ENCODE measurements at regions not wholly inside any gene's neighbourhood (a gene's known extent, or its start where the extent isn't known, plus 50 kb on each side); places are given as distances from the start of the nearest gene placed in this dataset.
A peak's percentile ranks its signal among the peaks of the same experiment; 100 is the strongest.

DNA sequence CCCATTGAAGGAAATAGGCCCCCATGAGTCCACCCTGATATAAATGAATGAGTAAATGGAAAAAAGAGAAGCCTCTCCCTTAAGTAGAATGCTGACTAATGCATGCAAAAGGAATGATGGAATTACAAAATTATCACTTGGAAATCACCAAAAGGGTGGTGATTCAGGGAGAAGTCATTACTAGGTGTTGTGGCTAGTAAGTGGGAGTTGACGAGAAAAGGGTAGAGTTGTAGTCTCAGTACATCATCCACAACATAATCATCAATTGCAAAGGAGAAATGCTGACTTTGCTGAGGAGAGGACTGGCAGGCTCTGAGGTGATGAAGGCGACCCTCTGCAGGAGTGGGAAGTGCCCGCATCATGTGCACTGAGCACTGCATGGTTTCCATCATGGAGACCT lies 201.5 kb upstream of the S1PR3 start:
- DNase-seq (ENCODE audit: low read depth), result no peak

DNA sequence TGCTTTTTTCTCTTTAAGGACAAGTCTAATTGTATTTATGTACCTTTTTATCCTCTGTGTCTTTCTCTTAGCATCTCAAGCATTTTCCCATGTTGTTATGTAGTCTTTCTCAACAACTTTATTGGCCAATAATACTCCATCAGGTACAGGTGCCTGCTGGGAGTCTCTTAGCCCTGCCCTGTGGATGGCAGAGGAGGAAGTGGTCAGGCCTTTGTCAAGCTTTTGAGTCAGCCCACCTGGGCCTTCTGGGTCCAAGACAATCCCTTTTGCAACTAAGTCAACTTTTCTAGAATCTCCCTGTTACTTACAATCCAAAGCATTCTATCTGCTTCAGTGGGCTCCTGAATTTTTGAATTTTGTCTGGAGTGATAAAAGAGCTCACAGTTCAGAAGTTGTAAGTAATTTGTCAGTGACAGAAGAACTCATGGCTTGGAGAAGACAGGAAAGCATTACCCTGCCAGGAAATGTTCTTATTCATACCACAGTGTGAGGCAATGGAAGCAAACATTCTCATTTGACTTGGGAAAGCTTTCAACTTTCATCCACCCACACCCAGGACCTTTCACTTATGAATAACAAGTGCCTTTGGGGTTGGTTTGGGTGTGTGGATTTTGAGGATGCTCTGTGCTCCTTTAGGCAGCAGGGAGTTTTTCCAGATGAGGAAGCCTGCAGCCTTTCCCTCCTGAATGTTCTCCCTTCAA lies 200.0 kb upstream of the S1PR3 start:
- DNase-seq (ENCODE audit: low read depth), result peak; percentile 41

DNA sequence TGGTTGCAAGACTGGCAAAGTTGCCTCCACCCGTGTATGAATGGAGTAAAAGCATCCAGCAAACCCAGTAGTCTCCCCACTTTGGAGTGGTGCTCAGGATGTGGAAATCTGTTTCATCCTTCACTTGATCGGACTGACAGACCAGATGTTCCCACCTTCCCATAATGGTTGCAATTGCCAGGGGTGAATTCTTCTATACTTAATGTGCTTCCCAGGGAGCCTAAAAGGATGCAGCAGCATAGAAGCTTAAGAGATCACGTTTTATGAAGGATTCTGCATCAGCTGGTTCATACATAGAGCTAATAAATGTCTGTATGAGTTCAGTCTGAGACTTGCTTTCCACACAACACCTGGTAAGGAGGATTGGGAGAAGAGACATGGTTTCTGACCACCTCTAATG lies 198.8 kb upstream of the S1PR3 start:
- no peak for DNase-seq (ENCODE audit: low read depth)

DNA sequence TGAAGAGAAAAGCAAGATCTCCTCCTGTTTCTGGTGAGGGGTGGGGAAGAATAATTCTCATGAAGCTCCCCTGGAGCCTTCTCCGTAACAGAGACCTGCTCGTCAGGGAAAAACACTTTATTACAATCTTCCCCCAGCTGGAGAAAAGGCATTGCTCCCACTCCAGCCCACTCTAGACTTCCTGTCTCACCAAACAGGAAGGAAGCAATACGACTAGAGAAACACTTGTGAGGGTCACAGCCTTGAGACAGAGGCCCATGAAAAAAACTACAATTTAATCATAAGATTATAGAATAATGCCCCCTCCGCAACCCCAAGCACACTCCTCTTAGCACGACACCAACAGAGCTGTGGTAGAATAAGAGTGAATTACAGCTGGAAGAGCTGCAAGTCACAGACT lies 197.2 kb upstream of the S1PR3 start:
- no peak for DNase-seq (ENCODE audit: low read depth)

DNA sequence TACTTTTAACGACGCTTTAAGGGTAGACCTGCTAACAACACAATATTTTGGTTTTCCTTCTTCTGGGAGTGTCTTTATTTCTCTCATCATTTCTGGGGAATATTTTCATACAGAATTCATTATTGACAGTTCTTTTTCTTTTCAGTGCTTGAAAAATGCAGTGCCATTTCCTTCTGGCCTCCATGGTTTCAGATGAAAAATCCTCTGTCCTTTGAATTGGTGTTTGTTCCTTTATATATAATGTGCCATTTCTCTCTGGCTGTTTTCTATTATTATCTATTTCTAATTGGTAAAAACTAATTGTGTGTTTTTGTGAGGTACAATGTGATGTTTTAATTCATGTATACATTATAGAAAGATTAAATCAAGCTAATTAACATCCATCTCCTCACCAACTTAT lies 194.3 kb upstream of the S1PR3 start:
- no peak for DNase-seq (ENCODE audit: low read depth)

DNA sequence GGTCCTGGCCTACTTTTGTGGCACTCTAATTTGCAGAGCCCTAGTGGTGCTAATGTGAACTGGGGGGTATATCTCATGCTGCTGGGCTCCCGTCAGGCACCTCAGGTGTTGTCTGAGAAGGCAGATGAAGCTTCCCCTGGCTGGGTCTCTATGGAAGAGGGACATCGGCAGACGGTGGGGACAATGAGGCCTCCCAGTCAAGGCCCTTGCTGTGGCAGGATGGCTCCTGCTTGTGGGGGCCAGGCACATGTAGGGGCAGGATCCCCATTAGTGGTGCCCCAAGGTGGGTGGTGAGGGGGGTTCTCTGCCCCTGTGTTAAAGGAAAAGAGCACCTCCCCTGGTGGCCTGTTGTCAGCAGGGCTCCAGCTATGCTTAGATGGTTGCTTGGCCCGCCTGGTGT lies 192.8 kb upstream of the S1PR3 start:
- no peak for DNase-seq (ENCODE audit: low read depth)

DNA sequence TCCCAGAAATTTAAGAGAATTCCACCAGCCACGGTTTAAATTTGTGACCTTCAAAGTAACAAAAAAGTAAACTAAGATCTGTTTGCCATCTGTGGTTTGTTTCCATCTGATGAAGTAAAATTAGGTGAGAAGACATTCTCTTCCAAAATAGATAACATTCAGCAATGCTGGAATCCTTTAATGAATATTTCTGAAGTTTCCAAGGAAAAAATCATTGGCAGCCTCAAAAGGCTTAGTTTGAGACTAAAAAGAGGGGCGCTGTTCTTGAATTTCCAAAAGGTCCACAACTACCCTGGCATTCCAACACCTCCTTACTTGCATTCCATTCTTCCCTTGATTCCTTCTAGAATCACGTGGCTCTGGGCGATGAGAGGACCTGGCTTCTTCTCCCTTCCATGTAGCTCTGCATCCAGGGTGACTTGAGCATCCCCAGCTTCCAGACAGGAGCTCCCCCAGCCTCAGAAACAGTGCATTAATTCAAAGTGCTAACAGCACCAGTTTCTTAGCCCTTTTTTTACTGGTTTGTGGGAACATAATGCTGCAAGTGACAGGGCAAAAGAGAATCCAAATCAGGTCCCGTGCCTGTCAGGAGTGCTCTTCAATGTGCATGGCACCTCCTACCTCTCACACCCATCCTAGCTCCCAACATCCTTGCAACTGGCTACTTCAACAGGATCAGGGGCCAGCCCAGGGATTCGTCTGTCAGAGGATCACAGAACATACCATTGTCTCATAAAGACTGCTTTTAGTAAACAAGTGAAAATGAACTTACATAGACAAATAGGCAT lies 191.5 kb upstream of the S1PR3 start:
- no peak for DNase-seq (ENCODE audit: low read depth)

DNA sequence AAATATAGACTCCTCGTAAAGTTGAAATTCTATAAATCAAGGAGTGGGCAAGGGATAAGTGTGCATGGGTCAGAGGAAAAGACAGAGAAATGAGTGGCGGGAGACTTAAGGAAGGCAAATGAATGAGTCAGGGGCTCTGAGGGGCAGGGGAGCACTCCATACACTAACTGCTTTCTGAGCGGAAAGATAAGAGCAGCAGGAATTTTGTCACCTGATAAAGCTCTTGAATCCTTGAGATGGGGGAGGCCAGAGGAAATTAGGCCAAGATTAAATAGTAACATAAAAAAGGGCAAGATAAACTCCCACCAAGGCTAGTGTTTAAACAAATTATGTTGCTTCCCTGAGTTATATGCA lies 191.0 kb upstream of the S1PR3 start:
- no peak for DNase-seq (ENCODE audit: low read depth)

DNA sequence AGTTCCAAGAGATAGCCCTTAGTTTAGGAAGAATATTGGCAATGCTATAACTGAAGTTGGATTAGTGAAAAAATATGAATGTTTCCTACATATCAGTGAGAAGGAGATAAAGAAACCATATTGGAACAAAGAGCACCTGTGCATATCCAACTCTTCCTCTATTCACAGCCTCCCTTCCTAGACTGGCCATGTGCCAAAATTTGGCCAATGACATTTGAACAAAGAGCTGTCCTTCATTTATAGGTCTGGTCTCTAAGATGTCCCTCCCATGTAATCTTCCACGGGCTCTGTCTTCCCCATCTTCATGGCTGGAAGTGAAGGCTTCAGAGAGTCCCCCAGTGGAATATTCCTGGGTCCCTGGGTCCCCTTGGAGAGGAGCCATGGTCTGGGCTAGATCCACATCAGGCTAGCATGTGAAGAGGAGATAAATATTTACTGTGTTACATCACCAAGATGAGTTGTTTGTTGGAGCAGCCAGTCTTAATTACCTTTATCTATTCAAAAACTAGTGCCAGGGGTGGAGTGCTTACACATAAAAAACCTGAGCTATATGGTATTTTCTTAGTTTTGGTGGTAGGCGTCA lies 190.0 kb upstream of the S1PR3 start:
- no peak for DNase-seq (ENCODE audit: low read depth)

DNA sequence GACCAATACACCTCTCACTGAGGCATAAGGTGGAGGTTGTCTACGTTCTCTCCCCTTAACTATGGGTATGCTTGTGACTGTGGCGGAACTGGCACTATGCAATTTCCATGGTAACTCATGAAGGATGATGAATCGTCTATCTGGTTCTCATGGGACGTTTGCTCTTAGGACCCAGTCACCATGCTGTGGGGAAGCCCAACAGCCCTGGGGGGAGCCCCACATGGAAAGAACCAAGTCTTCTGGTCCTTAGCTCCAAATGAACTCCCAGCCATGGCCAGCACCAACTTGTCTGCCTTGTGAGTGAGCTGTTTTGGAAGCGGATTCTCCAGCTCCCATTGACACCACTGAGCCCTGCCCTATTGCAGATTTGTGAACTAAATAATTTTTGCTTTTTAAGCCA lies 188.7 kb upstream of the S1PR3 start:
- DNase-seq (ENCODE audit: low read depth), result no peak

DNA sequence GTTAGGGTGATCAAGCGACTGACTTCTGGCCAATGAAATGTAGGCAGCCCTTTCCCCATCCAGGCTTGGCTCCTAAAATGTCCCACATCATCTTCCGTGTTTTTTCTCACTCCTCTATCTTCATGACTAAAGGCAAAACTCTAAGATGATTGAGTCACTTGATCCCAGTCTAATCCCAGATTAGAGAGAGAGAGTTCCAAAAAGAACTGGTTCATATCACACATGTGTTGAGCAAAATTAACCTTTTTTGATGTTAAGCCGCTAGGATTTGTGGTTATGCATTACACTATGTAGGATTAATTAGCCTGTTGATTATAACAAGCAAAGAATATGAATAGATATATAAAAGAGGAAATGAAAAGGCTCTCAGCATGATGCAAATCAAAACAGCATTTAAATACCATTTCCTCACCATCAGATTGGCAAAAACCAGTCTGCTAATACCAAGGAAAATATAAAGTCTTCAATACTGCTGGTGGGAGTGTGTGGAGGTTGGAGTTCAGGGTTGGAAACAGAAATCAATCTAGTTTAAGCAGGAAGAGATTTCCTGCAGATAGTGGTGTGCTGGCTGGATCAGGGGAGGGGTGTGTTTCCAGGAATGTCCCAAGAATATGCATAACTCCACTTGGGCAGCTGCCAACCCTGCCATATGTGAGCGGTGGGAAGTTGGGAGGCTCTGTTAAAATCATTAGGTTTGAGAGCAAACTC lies 187.6 kb upstream of the S1PR3 start:
- DNase-seq (ENCODE audit: low read depth), result peak; percentile 53

DNA sequence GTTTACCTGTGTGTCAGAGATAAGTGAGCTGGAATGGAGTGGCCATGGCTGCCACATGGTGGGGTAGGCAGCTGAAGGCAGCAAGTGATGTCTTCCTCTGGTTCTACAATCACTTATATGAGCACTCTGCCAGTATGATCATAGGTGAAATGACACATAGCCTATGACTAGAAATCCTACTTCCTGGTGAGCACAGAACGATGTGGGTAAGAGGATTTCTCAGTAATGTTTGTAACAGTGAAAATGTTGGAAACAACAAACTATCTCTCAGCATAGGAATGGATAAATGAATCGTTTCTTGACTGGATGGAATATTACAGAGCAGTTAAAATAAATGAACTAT lies 187.0 kb upstream of the S1PR3 start:
- DNase-seq (ENCODE audit: low read depth), result peak; percentile 39

DNA sequence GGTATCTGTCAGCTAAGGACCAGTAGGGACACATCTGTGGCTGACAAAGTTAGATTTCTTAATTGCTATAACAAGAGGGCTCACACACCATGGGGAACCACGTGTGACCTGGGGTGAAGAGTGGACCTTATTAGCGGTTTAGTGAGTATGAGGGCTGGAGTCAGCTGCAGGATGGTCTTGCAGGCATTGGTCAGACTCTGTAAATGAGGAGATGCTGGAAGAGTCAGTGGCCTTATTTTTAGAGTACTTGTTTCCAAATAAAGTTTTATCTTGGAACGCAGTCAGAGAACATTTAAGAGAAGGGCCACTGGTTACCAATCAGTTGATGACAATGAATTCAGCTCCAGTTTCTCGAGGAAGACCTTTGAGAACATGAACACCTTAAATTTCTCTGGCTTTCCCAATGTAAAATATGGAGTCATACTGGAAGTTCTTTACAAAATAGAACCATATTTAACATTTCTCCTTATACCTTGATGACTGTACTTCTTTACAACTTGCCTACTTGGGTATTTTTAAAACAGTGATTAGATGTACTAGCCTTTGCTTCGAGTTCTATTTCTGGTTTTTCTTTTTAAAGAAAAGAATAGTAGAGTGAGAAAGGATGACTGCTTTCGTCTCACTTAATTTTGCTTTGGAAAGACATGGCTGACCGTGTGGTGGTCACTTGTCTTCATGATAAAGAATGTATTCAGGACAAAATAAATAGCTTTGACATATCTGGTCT lies 185.9 kb upstream of the S1PR3 start:
- no peak for DNase-seq (ENCODE audit: low read depth)

DNA sequence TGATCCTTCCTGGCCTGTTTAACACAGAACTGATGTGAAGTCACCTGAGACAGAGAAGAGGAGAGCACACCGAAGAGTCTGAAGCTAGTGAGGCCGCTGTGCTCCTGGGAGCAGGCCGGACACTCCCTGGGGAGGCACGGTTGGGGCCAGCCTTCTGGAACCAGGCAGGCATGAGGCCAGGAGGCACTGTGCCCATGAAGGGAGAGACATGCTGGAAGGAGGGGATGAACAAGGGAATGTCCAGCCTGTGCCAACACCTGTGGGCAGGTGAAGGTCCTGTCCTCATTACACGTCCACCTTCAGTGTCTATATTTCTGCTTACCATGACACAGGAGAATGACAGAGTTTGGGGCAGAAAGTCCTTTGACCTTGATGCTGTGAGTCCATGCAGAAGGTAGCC lies 183.8 kb upstream of the S1PR3 start:
- DNase-seq (ENCODE audit: low read depth), result no peak

DNA sequence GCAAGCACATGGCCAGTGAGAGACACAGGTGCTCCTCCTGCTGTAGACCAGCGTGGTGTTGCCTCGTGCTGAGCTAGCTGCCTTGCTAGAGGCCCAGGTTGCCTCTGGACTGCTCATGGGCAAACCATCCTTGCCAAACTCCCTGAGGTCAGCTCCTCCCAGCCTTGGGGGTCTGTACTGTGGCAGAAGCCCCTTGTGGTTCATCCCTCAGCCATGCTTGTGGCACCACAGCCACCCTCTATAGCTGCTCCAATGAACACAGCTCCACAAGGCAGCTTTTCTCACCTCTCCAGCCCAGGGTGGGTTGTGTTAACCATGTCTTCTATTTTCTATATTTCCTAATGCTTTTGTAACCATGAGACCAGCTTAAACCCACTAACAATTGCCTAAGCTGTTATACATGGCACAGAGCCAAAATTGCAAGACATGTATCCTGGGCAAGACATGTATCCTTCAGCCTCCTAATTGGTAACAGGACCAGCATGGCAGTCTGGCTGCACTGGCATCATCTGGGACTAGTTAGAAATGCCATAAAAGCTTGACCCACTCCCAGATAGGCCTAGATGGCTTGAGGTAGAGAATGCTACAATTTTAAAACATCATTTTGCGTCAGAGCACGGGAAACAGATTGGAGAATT lies 183.1 kb upstream of the S1PR3 start:
- peak; percentile 70 for DNase-seq (ENCODE audit: low read depth)

DNA sequence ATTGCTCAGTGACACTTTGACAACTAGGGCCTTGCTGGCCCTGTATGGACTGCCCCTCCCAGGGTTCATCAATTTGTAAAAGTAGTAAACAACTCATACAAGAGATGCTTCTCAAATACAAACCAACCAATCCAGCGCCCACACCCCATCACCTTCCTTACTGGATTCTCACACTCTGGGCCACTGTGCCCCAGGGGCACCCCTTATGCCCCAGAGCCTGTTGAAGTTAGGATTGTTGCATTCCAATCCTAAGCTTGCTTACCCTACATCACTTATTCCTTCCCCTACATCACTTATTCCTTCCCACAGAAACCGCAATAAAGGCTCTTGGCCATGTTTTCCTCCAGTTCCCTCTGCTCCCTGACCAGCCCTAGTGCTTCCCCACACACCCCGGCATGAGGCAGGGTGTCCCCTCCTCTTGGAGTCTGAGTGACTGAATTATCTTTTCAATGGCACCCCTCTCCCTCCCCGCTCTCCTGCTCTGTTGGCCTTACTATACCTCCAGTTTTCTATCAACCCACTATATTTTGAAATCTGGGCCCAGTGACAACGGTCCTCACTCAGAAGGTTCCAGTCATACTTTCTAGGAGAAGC lies 182.4 kb upstream of the S1PR3 start:
- DNase-seq (ENCODE audit: low read depth), result no peak

DNA sequence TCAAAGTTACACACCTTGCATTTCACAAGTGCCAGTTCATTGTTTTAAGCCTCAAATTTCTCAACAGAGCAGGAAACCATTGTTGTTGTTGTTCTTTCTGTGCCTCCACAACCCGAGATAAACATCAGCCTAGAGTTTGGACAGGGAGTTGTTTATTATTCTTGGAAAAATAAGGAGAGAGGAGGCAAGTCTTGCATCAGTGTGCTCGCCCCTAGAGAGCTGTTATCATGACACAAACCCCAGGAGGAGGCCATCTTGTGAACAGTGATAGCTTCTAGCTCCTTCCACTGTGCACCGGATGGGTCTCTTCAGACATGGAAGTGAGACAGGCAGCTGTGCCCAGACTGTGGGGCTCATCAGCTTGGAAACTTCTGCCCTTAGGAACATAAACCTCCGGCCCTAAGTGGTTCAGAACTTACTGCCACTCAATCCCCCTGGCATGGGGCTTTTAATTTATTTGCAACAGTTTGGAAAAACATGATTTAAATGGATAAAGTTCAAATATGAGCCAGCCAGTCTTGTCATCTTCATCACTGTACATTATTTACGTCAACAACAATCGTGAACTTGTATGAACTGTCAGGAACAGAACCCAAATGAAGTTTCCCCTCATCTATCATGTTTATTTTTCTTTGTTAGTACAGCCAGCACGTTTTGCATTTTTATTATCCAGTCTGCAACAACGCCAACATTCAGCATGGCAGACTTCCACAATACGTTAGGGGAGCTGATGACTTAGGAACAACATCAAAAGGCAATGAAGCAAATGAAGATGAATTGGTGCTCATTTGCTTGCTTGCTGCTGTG lies 181.7 kb upstream of the S1PR3 start:
- DNase-seq (ENCODE audit: low read depth), result no peak

DNA sequence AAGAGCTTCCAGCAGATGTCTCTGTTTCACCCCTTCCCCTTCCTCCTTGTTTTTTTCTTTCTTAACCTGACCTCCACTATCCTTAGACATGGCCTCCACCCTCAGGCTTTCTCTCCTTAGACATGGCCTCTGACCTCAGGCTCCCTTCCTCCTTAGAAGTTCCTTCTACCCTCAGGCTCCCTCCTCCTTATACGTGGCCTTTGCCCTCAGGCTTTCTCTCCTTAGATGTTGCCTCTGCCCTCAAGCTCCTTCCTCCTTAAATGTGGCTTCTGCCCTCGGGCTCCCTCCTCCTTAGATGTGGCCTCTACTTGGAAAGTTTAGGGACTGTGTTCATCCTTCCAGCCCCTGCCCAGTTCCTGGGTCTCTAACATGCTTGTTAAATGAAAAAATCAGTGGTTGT lies 180.4 kb upstream of the S1PR3 start:
- no peak for DNase-seq (ENCODE audit: low read depth)

DNA sequence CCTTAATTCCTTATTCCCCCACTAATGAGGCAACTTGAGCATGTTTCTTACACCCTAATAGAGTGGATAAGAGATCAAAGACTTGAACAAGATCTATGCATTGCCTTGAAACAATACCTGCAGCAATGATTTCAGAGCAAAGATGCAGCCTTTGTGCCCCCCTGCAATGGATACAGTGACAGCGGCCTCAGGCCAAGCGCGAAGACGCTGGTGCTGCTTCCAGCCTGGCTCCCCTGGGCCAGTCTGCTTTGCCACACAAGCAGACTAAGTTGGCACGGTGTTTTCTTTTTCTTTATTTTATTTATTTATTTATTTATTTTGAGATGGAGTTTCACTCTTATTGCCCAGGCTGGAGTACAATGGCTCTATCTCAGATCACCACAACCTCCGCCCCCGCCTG lies 179.8 kb upstream of the S1PR3 start:
- DNase-seq (ENCODE audit: low read depth), result no peak

DNA sequence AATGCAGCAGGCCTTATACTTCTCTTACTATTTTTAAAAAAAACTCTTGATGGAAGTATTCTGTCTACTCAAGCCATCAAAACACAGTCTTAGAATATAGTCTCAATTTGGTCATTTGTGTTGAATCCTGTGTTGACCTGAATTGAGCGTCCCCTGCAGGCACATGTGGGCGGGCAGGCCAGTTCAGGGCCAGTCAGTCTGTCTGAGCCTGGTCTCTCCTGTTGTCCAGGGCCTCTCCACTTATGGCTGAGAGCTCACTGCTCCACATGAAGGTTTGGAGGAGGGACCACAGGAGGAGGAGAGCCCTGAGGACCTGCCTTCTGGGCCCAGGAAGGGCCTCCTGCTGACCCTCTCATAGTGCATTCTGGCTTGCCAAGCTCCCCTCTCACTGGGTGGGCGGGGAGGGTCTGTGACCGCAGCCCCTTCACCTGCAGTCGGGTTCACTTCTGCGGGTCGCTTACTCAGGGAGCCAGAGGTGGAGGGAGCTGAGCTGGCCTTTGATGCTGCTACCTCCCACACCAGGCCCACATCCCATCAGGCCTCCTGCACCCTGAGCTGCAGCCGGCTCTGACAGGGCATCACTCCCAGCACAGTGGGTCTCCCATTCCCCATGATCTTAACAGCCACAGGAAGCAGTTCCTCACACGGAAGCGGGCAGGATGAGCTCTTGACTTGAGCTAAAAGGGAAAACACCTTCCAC lies 178.2 kb upstream of the S1PR3 start:
- DNase-seq (ENCODE audit: low read depth), result no peak
